Fibroblast of the aortic adventitia (primary cell): ENCODE measurements at regions not wholly inside any gene's neighbourhood (a gene's known extent, or its start where the extent isn't known, plus 50 kb on each side); places are given as distances from the start of the nearest gene placed in this dataset.
"Not testable (repeated sequence)": the region's sequence is repeated elsewhere in the genome, so short reads cannot be mapped to it uniquely, and the experiment has no call there.

Source experiments
- DNase-seq: peaks from one replicate; pipeline ENCODE4 v3.0.0-alpha.2; 2010; ENCODE audit warnings: low read depth
- H3K4me3 ChIP-seq: 2 replicates; pipeline ENCODE4 v1.5.1; 2011; ENCODE audit warnings: low read depth, mild to moderate bottlenecking, control low read depth, low read length, moderate library complexity
- TF ChIP-seq, protein P1 (sequence below): IDR thresholded peaks from 2 replicates; pipeline ENCODE4 v1.5.1; 2011; ENCODE audit warnings: mild to moderate bottlenecking, low read length, control low read depth, inconsistent platforms; ENCODE audit not compliant: insufficient read depth

DNA sequence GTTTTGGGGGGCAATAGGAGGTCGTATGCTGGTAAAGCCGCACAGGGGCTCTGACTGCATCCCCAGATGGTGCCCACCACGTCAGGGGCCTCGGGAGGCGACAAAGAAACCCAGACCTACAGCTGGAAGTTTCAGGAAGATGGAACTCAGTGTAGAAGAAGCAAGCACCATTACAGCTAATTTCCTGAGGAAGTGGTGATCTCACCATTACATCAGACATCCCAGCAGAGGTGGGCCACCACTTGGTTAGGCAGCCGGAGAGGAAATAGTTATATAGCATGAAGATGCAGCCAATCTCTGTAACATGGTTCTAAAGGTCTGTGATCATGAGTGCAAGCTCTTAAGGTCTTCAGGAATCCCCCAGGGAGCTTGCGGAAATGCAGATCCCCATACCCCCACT, 127.3 kb upstream of the PCBD1 start:
- TF ChIP-seq, protein P1, sequence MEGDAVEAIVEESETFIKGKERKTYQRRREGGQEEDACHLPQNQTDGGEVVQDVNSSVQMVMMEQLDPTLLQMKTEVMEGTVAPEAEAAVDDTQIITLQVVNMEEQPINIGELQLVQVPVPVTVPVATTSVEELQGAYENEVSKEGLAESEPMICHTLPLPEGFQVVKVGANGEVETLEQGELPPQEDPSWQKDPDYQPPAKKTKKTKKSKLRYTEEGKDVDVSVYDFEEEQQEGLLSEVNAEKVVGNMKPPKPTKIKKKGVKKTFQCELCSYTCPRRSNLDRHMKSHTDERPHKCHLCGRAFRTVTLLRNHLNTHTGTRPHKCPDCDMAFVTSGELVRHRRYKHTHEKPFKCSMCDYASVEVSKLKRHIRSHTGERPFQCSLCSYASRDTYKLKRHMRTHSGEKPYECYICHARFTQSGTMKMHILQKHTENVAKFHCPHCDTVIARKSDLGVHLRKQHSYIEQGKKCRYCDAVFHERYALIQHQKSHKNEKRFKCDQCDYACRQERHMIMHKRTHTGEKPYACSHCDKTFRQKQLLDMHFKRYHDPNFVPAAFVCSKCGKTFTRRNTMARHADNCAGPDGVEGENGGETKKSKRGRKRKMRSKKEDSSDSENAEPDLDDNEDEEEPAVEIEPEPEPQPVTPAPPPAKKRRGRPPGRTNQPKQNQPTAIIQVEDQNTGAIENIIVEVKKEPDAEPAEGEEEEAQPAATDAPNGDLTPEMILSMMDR, result no peak
- H3K4me3 ChIP-seq, result no peak overlapping the region
- no peak for DNase-seq

DNA sequence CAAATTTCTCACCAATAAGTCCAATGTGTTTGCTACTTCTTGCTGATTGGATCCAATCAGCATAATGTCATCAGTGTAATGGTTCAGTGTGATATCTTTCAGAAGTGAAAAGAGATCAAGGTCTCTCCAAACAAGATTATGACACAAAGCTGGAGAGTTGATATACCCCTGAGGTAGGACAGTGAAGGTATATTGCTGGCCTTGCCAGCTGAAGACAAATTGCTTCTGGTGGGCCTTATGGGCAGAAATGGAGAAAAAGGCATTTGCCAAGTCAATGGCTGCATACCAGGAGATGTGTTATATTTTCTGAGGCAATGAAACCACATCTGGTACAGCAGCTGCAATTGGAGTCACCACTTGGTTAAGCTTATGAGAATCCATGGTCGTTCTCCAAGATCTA, 131.7 kb upstream of the PCBD1 start:
- H3K4me3 ChIP-seq, DNase-seq: not testable (repeated sequence)

DNA sequence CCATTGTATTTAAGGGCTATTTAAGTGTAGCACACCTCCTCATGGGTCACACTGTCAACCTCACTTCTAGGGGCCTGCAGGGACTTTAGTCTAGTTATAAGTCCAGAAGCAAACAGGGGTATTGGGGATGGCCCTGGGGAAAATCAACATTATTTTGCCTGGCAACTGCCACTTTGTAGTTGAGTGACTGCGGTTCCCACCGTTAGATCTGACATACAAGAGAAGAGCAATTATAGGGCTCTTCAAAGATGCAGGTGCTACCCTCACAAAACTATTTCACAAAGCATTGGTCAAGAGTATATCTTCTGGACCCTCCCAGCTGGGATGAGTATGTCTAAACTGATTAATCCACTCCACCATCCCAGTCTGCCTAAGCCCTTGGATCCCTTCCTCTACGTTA, 133.0 kb upstream of the PCBD1 start:
- no peak for DNase-seq
- no peak overlapping the region for H3K4me3 ChIP-seq
- TF ChIP-seq, protein P1, result no peak

DNA sequence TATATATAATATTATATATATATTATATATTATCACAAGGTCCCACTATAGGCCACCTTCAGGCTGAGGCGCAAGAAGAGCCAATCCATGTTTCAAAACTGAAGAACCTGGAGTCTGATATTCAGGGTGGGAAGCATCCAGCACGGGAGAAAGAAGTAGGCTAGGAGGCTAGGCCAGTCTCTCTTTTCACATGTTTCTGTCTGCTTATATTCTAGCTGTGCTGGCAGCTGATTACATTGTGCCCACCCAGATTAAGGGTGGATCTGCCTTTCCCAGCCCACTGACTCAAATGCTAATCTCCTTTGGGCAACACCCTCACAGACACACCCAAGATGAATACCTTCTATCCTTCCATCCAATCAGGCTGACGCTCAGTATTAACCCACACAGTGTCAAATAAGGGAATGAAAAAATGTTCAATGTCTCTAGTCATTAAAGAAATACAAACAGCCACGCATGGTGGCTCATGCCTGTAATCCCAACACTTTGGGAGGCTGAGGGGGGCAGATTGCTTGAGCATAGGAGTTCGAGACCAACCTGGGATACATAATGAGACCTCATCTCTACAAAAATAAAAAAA, 135.4 kb upstream of the PCBD1 start:
- H3K4me3 ChIP-seq, result no peak overlapping the region
- TF ChIP-seq, protein P1, result no peak
- DNase-seq, result no peak

DNA sequence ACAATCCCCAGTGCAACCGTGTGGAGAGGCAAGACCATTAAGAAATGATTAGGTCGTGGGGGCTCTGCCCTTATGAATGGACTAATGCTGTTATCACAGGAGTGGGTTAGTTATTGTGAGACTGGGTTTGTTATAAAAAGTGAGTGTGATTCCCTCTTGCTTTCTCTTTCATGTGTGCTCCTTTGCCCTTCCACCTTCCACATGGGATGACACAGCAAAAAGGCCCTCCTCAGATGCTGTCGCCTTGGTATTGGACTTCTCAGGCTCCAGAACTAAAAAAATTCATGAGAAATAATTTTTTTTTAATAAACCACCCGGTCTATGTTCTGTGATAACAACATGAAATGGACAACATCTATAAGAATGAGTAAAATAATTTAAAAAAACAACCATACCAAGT, 136.1 kb upstream of the PCBD1 start:
- DNase-seq, result no peak
- no peak overlapping the region for H3K4me3 ChIP-seq
- TF ChIP-seq, protein P1, result no peak

DNA sequence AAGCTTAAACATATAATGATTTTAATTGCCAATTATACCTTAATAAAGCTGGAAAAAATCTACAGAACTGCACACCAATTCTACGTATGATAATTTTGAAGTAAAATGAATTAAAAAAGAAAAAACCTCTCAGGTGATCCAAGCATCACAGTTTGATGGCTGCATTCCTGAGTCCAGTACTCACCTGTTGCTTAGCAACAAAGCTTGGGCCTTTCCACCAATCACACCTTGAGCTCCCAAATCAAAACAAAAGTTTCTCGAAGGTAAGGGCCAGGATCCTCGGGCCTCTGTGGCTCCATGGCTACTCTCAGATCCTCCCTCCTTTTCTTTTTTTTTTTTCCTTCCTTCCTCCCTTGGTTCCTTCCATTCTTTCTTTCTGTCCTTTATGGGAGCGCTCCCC, 137.2 kb upstream of the PCBD1 start:
- TF ChIP-seq, protein P1, result no peak
- H3K4me3 ChIP-seq, result no peak overlapping the region
- DNase-seq, result no peak

DNA sequence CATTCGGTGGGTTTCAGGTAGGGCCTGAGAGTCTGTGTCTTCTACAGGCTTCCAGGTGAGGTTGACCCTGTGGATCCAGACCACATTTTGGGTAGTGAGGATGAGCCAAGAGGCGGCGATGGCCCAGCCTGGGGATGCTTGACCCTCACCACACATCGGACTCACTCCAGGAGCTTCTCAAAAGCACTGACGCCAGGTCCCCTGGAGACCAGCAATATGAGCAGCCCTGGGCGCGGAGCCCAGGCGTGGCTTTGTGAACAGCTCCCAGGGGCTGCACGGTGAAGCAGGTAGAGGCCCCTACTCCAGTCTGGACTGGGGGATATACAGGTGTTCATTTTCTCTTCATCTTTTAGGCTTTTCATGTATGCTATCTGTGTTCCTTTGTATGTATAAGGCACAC, 139.7 kb upstream of the PCBD1 start:
- TF ChIP-seq, protein P1, result no peak
- no peak for DNase-seq

More for the DNA sequence above, 139.7 kb upstream of the PCBD1 start:
- H3K4me3 ChIP-seq, result no peak overlapping the region
